HG02763 (cell line): ENCODE measurements at regions not wholly inside any gene's neighbourhood (a gene's known extent, or its start where the extent isn't known, plus 50 kb on each side); places are given as distances from the start of the nearest gene placed in this dataset.
"Not testable (repeated sequence)": the region's sequence is repeated elsewhere in the genome, so short reads cannot be mapped to it uniquely, and the experiment has no call there.

Source experiments
- ATAC-seq: cut with Tn5 transposase; IDR thresholded peaks from one replicate; pipeline ENCODE4 v1.9.1; 2021; ENCODE audit warnings: mild to moderate bottlenecking, moderate library complexity; ENCODE audit not compliant: unreplicated experiment

DNA sequence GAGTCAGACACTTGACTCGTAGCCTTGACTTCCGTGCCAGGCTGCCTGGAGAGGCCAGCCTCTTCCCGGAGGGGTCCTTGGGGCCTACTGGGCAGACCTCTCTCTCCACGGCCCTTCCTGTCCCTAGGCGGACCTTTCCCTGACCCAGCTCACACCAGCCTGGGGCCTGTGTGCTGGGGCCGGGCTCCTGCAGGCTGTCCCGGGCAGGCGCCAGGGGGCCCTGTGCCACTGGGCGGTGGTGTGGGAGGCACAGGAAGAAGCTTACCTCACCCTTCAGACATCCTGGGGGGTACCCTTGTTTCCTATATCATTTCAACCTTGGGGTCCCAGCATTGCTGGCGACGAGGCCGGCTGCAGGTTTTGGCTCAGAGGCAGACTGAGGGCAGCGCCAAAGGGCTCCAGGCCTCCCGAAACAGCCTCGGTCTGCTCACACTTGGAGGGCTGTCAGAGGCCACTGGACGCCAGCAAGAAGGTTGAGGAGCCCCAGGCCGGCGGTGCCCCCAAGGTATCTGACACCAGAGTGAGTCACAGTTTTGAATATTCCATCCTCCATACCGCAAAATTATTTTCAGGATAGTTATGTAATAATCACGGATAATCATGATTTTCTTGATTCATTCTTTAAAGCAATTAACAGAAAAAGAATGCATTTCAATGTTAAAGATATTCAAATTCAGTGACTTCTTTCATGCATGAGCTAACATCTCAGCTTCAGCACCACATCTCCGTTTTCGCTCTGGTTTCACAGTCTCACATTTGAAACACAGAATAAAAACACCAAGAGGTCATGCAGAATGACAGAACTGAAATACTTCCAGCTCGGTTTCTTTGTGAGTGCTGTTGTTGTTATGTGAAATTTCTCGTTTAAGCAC is 3967.6 kb upstream of the TPTE start:
- ATAC-seq, result not testable (repeated sequence)

GRCh38 chr21:6554377-6554864 is 3967.0 kb upstream of the TPTE start:
- not testable (repeated sequence) for ATAC-seq

- ATAC-seq, result peak; percentile 52
These were observed 3964.9 kb upstream of the TPTE start for GRCh38 chr21:6556516-6556915.

DNA sequence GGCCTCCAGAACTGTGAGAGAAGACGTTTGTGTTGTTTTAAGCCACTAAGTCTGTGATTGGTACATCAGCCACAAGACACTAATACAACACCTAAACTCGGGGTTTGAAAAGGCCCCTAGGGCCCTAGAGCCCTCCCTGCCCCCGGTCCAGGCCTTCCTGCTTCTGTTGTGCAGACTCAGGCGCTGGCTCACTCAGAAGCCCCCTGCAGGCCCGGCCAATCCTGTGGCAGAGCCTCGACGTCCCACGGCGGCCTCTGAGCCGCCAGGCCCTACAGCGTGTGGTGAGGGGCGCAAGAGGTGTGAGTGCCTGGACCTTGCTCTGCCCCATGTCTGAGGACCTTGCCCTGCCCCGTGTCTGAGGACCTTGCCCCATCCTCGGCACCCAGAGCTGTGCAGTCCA is 3964.0 kb upstream of the TPTE start:
- ATAC-seq, result not testable (repeated sequence)

GRCh38 chr21:6561168-6561567 is 3960.2 kb upstream of the TPTE start:
- not testable (repeated sequence) for ATAC-seq

DNA sequence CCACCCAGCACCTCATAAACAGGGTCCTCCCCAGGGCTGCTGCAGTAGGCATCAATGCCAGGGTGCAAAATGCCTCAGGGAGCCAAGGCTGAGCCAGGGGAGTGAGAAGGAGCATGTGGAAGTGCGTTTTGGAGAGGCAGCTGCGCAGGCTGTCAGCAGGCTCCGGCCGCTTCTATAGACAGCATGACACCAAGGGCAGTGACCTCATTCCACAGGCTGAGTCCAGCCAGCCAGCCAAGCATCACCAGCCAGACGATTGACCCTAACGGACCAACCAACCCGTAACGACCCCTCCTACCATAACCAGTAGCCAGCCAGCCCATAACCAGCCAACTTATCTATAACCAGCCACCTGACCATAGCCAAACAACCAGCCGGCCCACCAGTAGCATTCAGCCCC is 3959.8 kb upstream of the TPTE start:
- not testable (repeated sequence) for ATAC-seq

GRCh38 chr21:6564543-6565166 is 3956.7 kb upstream of the TPTE start:
- ATAC-seq, result not testable (repeated sequence)

- not testable (repeated sequence) for ATAC-seq
These were observed 3955.9 kb upstream of the TPTE start for GRCh38 chr21:6565190-6566094.

- ATAC-seq, result not testable (repeated sequence)
These were observed 3953.8 kb upstream of the TPTE start for GRCh38 chr21:6567542-6567941.

- ATAC-seq, result peak; percentile 58
These were observed 3952.2 kb upstream of the TPTE start for GRCh38 chr21:6569152-6569551.

DNA sequence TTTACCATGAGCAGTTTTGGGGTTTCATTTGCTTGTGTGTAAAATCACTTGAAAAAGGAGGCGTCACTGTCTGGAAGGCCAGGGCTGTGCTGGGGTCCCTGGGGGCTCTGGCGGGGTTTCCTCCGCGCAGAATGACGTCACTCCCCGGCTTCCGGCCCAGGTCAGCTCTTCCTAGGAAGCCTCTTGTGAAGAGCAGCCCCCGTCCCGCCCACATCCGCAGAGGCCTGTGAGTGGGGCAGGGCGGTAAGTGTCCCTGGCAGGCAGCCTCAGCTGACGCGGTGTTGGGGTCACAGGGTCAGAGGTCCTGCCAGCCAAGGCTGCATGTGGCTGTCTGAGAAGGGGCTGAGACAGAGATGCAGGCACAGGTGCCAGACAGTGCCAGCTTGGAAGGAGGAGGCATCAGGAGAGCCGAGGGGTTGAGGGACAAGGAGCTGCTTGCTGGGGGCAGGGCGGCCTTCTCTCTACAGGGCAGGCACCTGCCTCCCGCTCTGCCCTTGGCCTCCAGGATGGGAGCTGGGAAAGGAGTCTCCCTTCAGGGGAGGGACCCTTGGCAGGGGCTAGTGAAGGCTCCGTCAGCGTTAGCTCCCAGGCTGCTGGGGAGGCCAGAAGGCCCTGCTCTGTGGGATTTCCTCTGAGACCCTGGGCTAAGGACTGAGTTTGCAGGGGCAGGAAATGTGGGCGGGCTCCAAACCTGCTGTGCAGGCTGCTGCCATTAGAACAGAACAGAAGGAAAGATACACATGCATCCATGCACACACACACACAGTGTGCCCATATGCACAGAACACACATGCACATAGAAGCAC is 3951.6 kb upstream of the TPTE start:
- ATAC-seq, result not testable (repeated sequence)

GRCh38 chr21:6570700-6571368 is 3950.5 kb upstream of the TPTE start:
- ATAC-seq, result not testable (repeated sequence)

GRCh38 chr21:6573576-6573975 is 3947.8 kb upstream of the TPTE start:
- ATAC-seq, result not testable (repeated sequence)

DNA sequence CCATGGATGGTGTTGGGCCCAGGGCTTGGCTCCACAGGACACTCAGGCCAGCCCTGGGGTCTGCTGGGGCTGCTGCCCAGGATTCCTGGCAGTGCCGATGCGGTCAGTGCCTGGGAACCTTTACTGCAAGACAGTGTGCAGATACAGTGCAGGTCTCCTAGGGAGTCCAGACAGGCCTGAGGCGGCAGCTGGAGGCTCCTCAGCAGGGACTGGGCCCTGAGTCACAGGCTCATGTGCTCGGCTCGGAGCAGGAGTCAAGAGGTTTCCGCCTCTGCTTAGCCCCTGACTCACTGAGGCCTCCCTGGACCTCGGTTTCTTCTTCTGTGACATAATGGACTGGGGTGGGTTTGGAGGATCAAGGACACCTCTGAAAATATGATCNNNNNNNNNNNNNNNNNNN is 3941.6 kb upstream of the TPTE start:
- not testable (repeated sequence) for ATAC-seq
